ENCODE measurements at regions not wholly inside any gene's neighbourhood (a gene's known extent, or its start where the extent isn't known, plus 50 kb on each side); places are given as distances from the start of the nearest gene placed in this dataset.

DNA sequence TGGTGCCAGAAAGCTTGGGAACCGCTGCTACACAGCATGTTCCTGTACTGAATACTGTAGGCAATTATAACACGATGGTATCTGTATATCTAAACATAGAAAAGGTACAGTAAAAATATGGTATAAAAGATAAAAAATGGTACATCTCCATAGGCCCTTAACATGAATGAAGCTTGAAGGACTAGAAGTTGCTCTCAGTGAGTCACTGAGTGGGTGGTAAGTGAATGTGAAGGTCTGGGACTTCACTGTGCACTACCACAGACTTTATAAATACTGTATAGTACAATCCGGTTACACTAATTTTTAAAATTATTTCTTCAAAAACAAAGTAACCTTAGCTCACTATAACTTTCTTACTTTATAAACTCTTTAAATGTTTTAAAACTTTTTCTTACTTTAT, 819.9 kb upstream of the GRAMD2B start:
- H3K36me3 ChIP-seq = no peaks in the 10 kb centered on the region
- DNase-seq = no peak
- no peaks in the 10 kb centered on the region for H3K27me3 ChIP-seq
- TF ChIP-seq POLR2A (IDR thresholded peaks at IDR 0.05) = no peak
- TF ChIP-seq, protein P1, sequence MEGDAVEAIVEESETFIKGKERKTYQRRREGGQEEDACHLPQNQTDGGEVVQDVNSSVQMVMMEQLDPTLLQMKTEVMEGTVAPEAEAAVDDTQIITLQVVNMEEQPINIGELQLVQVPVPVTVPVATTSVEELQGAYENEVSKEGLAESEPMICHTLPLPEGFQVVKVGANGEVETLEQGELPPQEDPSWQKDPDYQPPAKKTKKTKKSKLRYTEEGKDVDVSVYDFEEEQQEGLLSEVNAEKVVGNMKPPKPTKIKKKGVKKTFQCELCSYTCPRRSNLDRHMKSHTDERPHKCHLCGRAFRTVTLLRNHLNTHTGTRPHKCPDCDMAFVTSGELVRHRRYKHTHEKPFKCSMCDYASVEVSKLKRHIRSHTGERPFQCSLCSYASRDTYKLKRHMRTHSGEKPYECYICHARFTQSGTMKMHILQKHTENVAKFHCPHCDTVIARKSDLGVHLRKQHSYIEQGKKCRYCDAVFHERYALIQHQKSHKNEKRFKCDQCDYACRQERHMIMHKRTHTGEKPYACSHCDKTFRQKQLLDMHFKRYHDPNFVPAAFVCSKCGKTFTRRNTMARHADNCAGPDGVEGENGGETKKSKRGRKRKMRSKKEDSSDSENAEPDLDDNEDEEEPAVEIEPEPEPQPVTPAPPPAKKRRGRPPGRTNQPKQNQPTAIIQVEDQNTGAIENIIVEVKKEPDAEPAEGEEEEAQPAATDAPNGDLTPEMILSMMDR (IDR thresholded peaks at IDR 0.05) = no peak
- intact Hi-C loops (cut with DNase I; ENCODE audit: low total_unique reads) = no loop called here
- no peak overlapping the region for H3K27ac ChIP-seq
- H3K4me1 ChIP-seq = no peaks in the 10 kb centered on the region
- H3K9me3 ChIP-seq = no peaks in the 10 kb centered on the region
- no peak overlapping the region for H3K4me3 ChIP-seq

DNA sequence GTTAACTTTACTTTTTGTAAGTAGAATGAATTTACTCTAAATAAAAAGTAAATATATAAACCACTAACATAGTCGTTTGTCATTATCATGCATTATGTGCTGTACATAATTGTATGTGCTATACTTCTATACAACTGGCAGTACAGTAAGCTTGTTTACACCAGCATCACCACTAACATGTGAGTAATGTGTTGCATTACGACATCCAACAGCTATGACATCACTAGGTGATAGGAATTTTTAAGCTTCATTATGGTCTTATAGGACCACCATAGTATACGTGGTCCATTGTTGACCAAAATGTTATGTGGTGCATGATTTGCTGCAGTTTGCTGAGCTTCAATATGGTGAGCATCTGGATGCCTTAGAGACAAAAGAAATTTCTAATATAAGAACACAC, 819.1 kb upstream of the GRAMD2B start:
- H3K27me3 ChIP-seq = no peaks in the 10 kb centered on the region
- no peak overlapping the region for H3K27ac ChIP-seq
- H3K4me1 ChIP-seq = no peaks in the 10 kb centered on the region
- no peak overlapping the region for H3K4me3 ChIP-seq
- no peaks in the 10 kb centered on the region for H3K9me3 ChIP-seq
- TF ChIP-seq, protein P1 (IDR thresholded peaks at IDR 0.05) = no peak
- no peak for TF ChIP-seq POLR2A (IDR thresholded peaks at IDR 0.05)
- H3K36me3 ChIP-seq = no peaks in the 10 kb centered on the region
- no peak for DNase-seq
- intact Hi-C loops (cut with DNase I; ENCODE audit: low total_unique reads) = no loop called here

DNA sequence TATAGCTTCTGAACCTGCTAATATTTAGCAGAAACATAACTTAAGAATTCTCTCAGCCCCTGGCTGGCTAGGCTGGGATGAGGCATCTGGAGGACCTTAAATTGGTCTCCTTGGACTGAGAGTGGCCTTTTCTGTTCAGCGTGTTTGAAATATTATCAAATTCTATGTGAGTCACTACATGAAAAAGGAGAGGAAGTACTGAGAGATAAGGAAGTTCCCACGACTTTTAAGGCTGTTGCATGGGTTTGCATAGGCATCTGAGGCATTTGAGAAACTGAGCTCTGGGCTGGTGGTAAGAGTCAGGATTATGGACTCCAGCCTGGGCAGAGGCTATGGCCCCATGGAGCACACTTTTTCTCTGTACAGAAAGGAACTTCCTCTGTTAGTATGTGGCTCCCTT, 816.2 kb upstream of the GRAMD2B start:
- DNase-seq = no peak
- no peaks in the 10 kb centered on the region for H3K36me3 ChIP-seq
- no peak overlapping the region for H3K27ac ChIP-seq
- no peaks in the 10 kb centered on the region for H3K9me3 ChIP-seq
- no peak for TF ChIP-seq POLR2A (IDR thresholded peaks at IDR 0.05)
- TF ChIP-seq, protein P1 (IDR thresholded peaks at IDR 0.05) = no peak
- no peaks in the 10 kb centered on the region for H3K27me3 ChIP-seq
- H3K4me1 ChIP-seq = no peaks in the 10 kb centered on the region
- intact Hi-C loops (cut with DNase I; ENCODE audit: low total_unique reads) = no loop called here
- no peak overlapping the region for H3K4me3 ChIP-seq

DNA sequence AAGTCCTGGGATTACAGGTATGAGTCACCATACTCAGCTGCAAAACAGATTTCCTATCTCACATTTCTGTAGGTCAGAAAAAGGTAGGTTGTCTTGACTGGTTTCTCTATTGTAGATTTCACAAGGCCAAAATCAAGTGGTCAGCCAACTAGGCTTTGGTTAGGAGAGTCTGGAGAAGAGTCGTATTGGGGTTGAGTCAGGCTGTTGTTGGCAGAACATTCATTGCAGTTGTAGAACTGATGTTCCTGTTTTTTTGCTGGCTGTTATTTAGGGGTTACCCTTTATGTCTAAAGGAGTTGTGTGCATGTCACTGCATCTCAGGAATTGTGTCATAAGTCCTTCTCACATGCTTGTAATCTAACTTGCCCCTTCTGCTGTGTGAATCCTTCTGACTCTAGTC, 814.2 kb upstream of the GRAMD2B start:
- H3K36me3 ChIP-seq = no peaks in the 10 kb centered on the region
- TF ChIP-seq POLR2A (IDR thresholded peaks at IDR 0.05) = no peak
- TF ChIP-seq, protein P1 (IDR thresholded peaks at IDR 0.05) = no peak
- no peaks in the 10 kb centered on the region for H3K4me1 ChIP-seq
- H3K9me3 ChIP-seq = no peaks in the 10 kb centered on the region
- no peak overlapping the region for H3K27ac ChIP-seq
- H3K4me3 ChIP-seq = no peak overlapping the region
- no peak for DNase-seq
- intact Hi-C loops (cut with DNase I; ENCODE audit: low total_unique reads) = no loop called here
- H3K27me3 ChIP-seq = no peaks in the 10 kb centered on the region

DNA sequence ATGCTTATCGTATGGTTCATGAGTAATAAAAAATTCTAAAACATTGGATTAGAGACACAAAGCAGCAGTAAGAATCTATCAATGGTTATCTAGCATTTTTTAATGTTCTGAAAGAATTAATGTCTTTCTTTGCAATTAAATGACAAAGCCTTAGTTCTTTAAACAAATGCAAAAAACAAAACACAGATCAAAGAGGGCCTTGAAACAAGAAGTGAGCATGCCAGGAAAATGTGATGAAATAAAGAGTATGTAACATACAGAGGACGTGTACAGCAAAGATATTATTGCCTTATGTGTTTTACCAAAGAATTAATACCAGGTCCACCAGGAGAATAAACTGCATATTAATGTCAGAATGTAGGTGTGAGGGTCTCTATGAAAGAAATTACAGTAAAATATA, 812.3 kb upstream of the GRAMD2B start:
- no peak for DNase-seq
- TF ChIP-seq, protein P1 (IDR thresholded peaks at IDR 0.05) = no peak
- TF ChIP-seq POLR2A (IDR thresholded peaks at IDR 0.05) = no peak
- no peak overlapping the region for H3K4me3 ChIP-seq

More for the DNA sequence above, 812.3 kb upstream of the GRAMD2B start:
- no peaks in the 10 kb centered on the region for H3K4me1 ChIP-seq
- no peak overlapping the region for H3K27ac ChIP-seq
- no peaks in the 10 kb centered on the region for H3K36me3 ChIP-seq
- intact Hi-C loops (cut with DNase I; ENCODE audit: low total_unique reads) = no loop called here
- H3K27me3 ChIP-seq = no peaks in the 10 kb centered on the region
- no peaks in the 10 kb centered on the region for H3K9me3 ChIP-seq
